Heart left ventricle (tissue), 16 donors: ENCODE measurements at regions not wholly inside any gene's neighbourhood (a gene's known extent, or its start where the extent isn't known, plus 50 kb on each side); places are given as distances from the start of the nearest gene placed in this dataset.

Experiments
- ATAC-seq, 4 donors: fragments of 200-7000 bp; cut with Tn5 transposase; one replicate each; pipeline ENCODE4 v1.9.1; 2020 to 2022; ENCODE audit warnings: moderate library complexity in 4 of 4, mild to moderate bottlenecking in 3 of 4, moderate number of reproducible peaks in 1 of 4
- DNase-seq, 5 donors: peaks; one replicate each; pipeline ENCODE4 v3.0.0-alpha.2; 2020
- H3K27ac ChIP-seq, 12 donors: fragments of 200-600 bp; sonication (generic) in 4 of 12; one replicate each; pipeline versions ENCODE4 v1.5.0 to v1.8.0; 2016 to 2022; ENCODE audit warnings: mild to moderate bottlenecking in 2 of 12
- H3K27me3 ChIP-seq, 9 donors: fragments of 200-600 bp; sonication (generic) in 2 of 9; one replicate each; pipeline versions ENCODE4 v1.5.1 to v1.8.0; 2016 to 2022; ENCODE audit warnings: mild to moderate bottlenecking in 3 of 9
- H3K36me3 ChIP-seq, 9 donors: fragments of 200-600 bp; sonication (generic) in 2 of 9; one replicate each; pipeline versions ENCODE4 v1.5.0 to v1.8.0; 2018 to 2022; ENCODE audit warnings: mild to moderate bottlenecking in 2 of 9
- H3K4me1 ChIP-seq, 12 donors: fragments of 200-600 bp; sonication (generic) in 4 of 12; one replicate each; pipeline versions ENCODE4 v1.5.0 to v1.8.0; 2016 to 2022; ENCODE audit warnings: mild to moderate bottlenecking in 3 of 12
- H3K4me3 ChIP-seq, 12 donors: fragments of 200-600 bp; sonication (generic) in 4 of 12; one replicate each; pipeline versions ENCODE4 v1.5.0 to v1.8.0; 2017 to 2022; ENCODE audit warnings: mild to moderate bottlenecking in 9 of 12, moderate library complexity in 4 of 12
- H3K9me3 ChIP-seq, 12 donors: fragments of 200-600 bp; sonication (generic) in 4 of 12; one replicate each; pipeline versions ENCODE4 v1.5.0 to v1.8.0; 2016 to 2022; ENCODE audit warnings: mild to moderate bottlenecking in 1 of 12
- POLR2A ChIP-seq, 2 donors: fragments of 450-650 bp; IDR thresholded peaks; one replicate each; pipeline ENCODE4 v1.6.1; 2017; ENCODE audit warnings: antibody characterized with exemption in 2 of 2, mild to moderate bottlenecking in 2 of 2, moderate library complexity in 2 of 2
- WGBS, 4 donors: extraction: QIAGEN DNeasy Blood & Tissue Kit in 2 of 4; methylation state at CpG; one replicate each; pipeline versions ENCODE4 v1.1.5 to v1.1.7; 2013 to 2018; 5-methylcytosine and 5-hydroxymethylcytosine counted together
- intact Hi-C, 10 donors: fragments of 100-400 bp; cut with DNase I; formaldehyde crosslinking; loops; one replicate each; pipeline versions ENCODE4 v1.11.1 to v1.14.2; 2022
- TF ChIP-seq, protein P1 (sequence below), 12 donors: fragments of 200-600 bp; sonication (generic) in 4 of 12; IDR thresholded peaks; one replicate each; pipeline versions ENCODE4 v1.5.0 to v1.8.0; 2018 to 2022; ENCODE audit warnings: antibody characterized with exemption in 12 of 12, mild to moderate bottlenecking in 5 of 12
- donor health status: ischemic (EF 13 %, LVEDD 7.1; RV severe dilation, severe dysfunction).
- donor health status: healthy with polysubstance abuse.
- donor health status: DM: no; HTN: yes; CAD: no.
- donor health status: DM: no; HTN: no; CAD: no.
- donor health status: ischemic (EF 25% LVEDD 6.9; RV normal size, moderate dysfunction).
- donor health status: ischemic (EF 25% LVEDD 5.7; RV mildly dilated, moderate dysfunction).
- donor health status: healthy.
- donor health status: DM: yes; HTN: yes; CAD: no.
- donor health status: ischemic (EF 35%, LVEDD 5.7; RV mildly dilated, moderate dysfunction).
- donor health status: nonischemic (EF 11% LVEDD 7.7; RV severe dilation, severe dysfunction).
- donor health status: DM: yes; HTN: yes; CAD: no.
- donor health status: PGD.
- donor health status: ischemic (EF 29% LVEDD 5.4; RV normal size, mild dysfunction).
- donor health status: nonischemic (EF 23%, LVEDD 6.1; RV moderate dilation, normal function).

DNA sequence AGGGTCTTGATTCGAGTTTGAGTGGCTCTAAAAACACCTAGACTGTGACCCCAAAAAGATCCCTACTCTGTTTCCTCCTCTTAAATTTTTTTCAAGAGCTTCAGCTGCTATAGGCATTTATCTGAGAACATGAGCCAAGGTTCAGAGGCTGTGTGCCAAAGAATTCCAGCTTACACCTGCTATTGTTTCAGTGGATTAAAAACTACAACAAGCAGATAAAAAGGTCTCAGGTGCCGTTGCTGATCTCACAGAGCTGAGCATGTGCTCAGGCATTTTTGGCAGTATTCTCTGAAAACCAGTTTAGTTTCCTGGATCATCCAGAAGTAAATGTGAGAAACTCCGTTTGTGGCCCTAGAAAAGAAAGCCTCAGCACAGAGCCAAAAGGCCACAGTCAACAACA is 349.2 kb downstream of the DEPDC1B start:
- H3K27ac ChIP-seq, result no peak overlapping the region

DNA sequence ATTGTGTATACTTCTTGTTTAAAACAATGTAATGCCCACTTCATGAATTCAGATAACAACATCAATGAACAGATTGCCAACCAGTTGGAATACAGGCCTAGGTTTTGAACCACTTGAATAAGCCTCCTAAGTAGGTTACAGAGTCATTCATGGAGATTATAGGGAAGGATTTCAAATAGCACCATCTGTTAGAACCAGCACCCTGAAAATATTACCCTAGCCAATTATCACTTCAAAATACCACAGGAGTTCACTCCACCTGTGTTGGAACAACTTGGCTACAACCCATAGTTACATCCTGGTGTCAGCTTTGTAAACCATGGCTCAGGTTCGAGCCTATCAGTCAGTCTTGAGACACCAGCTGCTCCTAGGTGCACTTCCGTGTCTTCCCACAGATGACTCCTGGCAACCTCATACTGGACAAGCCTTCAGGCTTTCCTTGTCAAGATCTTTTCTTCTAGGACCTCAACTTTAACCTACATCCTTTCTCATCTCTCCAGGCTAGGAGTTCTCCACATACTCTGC is 350.0 kb downstream of the DEPDC1B start:
- DNase-seq (no peak), ATAC-seq (no peak)
- TF ChIP-seq, protein P1, sequence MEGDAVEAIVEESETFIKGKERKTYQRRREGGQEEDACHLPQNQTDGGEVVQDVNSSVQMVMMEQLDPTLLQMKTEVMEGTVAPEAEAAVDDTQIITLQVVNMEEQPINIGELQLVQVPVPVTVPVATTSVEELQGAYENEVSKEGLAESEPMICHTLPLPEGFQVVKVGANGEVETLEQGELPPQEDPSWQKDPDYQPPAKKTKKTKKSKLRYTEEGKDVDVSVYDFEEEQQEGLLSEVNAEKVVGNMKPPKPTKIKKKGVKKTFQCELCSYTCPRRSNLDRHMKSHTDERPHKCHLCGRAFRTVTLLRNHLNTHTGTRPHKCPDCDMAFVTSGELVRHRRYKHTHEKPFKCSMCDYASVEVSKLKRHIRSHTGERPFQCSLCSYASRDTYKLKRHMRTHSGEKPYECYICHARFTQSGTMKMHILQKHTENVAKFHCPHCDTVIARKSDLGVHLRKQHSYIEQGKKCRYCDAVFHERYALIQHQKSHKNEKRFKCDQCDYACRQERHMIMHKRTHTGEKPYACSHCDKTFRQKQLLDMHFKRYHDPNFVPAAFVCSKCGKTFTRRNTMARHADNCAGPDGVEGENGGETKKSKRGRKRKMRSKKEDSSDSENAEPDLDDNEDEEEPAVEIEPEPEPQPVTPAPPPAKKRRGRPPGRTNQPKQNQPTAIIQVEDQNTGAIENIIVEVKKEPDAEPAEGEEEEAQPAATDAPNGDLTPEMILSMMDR (IDR thresholded peaks at IDR 0.05), result no peak
- no peak for TF ChIP-seq POLR2A (IDR thresholded peaks at IDR 0.05)
- 80 to 89% (median 83%) methylated on average over 2 of the region's 2 CpGs for WGBS, 4 donors
- intact Hi-C loops, result no loop called here
- Histone ChIP-seq H3K27me3 (no peaks in the 10 kb centered on the region), H3K36me3 (no peaks in the 10 kb centered on the region), H3K9me3 (peaks cover 0 to 7% (median 0%) of the 10 kb centered on the region in 12 donors), H3K4me3 (no peak overlapping the region), H3K27ac (no peak overlapping the region), H3K4me1 (no peaks in the 10 kb centered on the region)

More for the DNA sequence above, 349.2 kb downstream of the DEPDC1B start:
- DNase-seq (no peak), ATAC-seq (no peak)
- no peak overlapping the region for H3K4me3 ChIP-seq
- no peaks in the 10 kb centered on the region for H3K4me1 ChIP-seq
- H3K9me3 ChIP-seq, result peaks cover 0 to 7% (median 0%) of the 10 kb centered on the region in 12 donors
- H3K36me3 ChIP-seq, result no peaks in the 10 kb centered on the region
- 39 to 61% (median 45%) methylated on average over 3 of the region's 3 CpGs for WGBS, 4 donors
- intact Hi-C loops, result no loop called here
- no peak for TF ChIP-seq POLR2A (IDR thresholded peaks at IDR 0.05)
- TF ChIP-seq, protein P1 (IDR thresholded peaks at IDR 0.05), result no peak
- no peaks in the 10 kb centered on the region for H3K27me3 ChIP-seq

DNA sequence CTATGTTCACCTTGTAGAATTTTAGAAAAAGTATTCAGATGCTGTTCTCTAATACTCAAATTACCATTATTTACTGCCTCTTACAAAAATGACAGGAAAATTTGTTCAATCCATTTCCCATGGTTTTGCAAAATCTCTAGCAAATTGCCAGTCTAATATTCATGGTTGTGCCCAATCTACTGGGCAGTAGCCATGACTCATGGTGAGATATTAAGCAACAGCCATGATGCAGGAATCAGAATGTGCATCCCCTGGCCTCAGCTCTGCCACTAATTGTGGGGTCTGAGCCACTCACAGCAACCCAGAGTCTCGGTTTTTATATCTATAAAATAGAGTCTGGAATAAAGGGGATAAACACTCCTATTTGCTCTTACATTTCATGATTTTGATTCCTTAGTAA is 353.6 kb downstream of the DEPDC1B start:
- no peak overlapping the region for H3K4me3 ChIP-seq
- WGBS, 4 donors, result 71 to 93% (median 86%) methylated on average over 1 of the region's 1 CpG
- no peaks in the 10 kb centered on the region for H3K4me1 ChIP-seq
- no peak for DNase-seq
- H3K9me3 ChIP-seq, result peaks cover 0 to 7% (median 0%) of the 10 kb centered on the region in 12 donors
- H3K27me3 ChIP-seq, result peaks cover 0 to 3% (median 0%) of the 10 kb centered on the region in 9 donors
- intact Hi-C loops, result no loop called here
- no peak for TF ChIP-seq POLR2A (IDR thresholded peaks at IDR 0.05)
- TF ChIP-seq, protein P1 (IDR thresholded peaks at IDR 0.05), result no peak
- no peaks in the 10 kb centered on the region for H3K36me3 ChIP-seq
- ATAC-seq, result no peak
- H3K27ac ChIP-seq, result no peak overlapping the region

DNA sequence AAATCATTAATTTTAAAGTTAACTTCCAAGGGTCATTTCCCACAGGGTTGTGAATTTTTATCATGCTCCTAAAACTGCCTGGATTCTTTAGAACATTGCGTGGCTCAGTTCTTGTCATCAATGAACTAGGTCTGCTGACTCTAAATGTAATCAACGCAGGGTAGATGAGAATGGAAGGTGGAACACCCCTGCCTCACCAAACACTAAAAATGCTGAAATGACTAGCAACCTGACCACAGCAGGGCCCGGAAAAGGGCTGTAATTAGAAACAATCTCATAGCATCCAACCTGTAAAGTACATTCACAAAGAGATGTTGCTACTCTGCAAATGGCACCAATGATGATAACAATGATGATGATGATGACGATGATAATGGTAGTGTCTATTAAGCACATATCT is 356.9 kb downstream of the DEPDC1B start:
- no peak overlapping the region for H3K27ac ChIP-seq
- intact Hi-C loops, result no loop called here
- no peaks in the 10 kb centered on the region for H3K9me3 ChIP-seq
- TF ChIP-seq, protein P1 (IDR thresholded peaks at IDR 0.05), result no peak
- no peak for TF ChIP-seq POLR2A (IDR thresholded peaks at IDR 0.05)
- H3K4me3 ChIP-seq, result no peak overlapping the region
- 86 to 91% (median 89%) methylated on average over 4 of the region's 4 CpGs for WGBS, 4 donors
- DNase-seq, result no peak
- H3K4me1 ChIP-seq, result no peaks in the 10 kb centered on the region
- ATAC-seq, result no peak
- H3K36me3 ChIP-seq, result no peaks in the 10 kb centered on the region
- H3K27me3 ChIP-seq, result peaks cover 0 to 3% (median 0%) of the 10 kb centered on the region in 9 donors
